Epithelial cell of proximal tubule (primary cell): ENCODE measurements at regions not wholly inside any gene's neighbourhood (a gene's known extent, or its start where the extent isn't known, plus 50 kb on each side); places are given as distances from the start of the nearest gene placed in this dataset.

ENCODE experiments used
- DNase-seq: peaks from one replicate; pipeline ENCODE4 v3.0.0-alpha.2; 2011; ENCODE audit warnings: low read depth
- H3K4me3 ChIP-seq: 2 replicates; pipeline ENCODE4 v1.5.1; 2011; ENCODE audit warnings: low read depth, mild to moderate bottlenecking, low read length
- CTCF ChIP-seq: conservative IDR thresholded peaks from 2 replicates; pipeline ENCODE4 v1.5.1; 2012; ENCODE audit warnings: low read depth, mild to moderate bottlenecking, low read length

- TF ChIP-seq CTCF = no peak
- H3K4me3 ChIP-seq = no peak overlapping the region
- no peak for DNase-seq
These were observed 800.9 kb upstream of the TENM4 start for GRCh38 chr11:80241766-80242165.

- DNase-seq = no peak
- H3K4me3 ChIP-seq = no peak overlapping the region
- no peak for TF ChIP-seq CTCF
These were observed 799.4 kb upstream of the TENM4 start for GRCh38 chr11:80240245-80240644.

- no peak for TF ChIP-seq CTCF
- DNase-seq = no peak
- no peak overlapping the region for H3K4me3 ChIP-seq
These were observed 798.4 kb upstream of the TENM4 start for GRCh38 chr11:80239217-80239616.

- no peak for DNase-seq
- no peak for TF ChIP-seq CTCF
- no peak overlapping the region for H3K4me3 ChIP-seq
These were observed 787.1 kb upstream of the TENM4 start for GRCh38 chr11:80227915-80228314.

- TF ChIP-seq CTCF = no peak
- no peak for DNase-seq
- no peak overlapping the region for H3K4me3 ChIP-seq
These were observed 773.6 kb upstream of the TENM4 start for GRCh38 chr11:80214413-80214812.

- no peak for DNase-seq
- TF ChIP-seq CTCF = no peak
- H3K4me3 ChIP-seq = no peak overlapping the region
These were observed 770.8 kb upstream of the TENM4 start for GRCh38 chr11:80211673-80212072.

GRCh38 chr11:80204021-80204420 lies 763.2 kb upstream of the TENM4 start:
- H3K4me3 ChIP-seq = no peak overlapping the region
- DNase-seq = no peak
- no peak for TF ChIP-seq CTCF
